ENCODE measurements at regions not wholly inside any gene's neighbourhood (a gene's known extent, or its start where the extent isn't known, plus 50 kb on each side); places are given as distances from the start of the nearest gene placed in this dataset.

DNA sequence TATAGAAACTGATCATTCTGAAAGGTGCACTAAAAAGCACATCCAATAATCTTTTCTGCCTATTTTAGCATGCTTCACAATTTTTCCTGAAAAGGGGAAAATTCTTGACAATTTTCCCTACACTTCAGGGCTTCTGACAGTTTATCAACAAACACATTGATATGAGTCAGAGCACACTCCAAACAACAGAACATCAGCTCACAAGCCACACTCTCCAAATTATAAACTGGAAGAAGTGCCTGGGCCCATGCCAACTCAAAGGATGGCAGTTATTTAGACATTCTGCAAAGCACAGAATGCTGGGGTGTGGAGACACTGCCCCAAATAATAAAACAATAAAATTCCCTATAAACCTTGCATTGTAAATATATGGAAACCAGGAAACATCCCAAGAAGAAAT is 90.8 kb downstream of the ELAPOR2 start:
- TF ChIP-seq, protein P1, sequence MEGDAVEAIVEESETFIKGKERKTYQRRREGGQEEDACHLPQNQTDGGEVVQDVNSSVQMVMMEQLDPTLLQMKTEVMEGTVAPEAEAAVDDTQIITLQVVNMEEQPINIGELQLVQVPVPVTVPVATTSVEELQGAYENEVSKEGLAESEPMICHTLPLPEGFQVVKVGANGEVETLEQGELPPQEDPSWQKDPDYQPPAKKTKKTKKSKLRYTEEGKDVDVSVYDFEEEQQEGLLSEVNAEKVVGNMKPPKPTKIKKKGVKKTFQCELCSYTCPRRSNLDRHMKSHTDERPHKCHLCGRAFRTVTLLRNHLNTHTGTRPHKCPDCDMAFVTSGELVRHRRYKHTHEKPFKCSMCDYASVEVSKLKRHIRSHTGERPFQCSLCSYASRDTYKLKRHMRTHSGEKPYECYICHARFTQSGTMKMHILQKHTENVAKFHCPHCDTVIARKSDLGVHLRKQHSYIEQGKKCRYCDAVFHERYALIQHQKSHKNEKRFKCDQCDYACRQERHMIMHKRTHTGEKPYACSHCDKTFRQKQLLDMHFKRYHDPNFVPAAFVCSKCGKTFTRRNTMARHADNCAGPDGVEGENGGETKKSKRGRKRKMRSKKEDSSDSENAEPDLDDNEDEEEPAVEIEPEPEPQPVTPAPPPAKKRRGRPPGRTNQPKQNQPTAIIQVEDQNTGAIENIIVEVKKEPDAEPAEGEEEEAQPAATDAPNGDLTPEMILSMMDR (IDR thresholded peaks at IDR 0.05): no peak
- no peak for TF ChIP-seq POLR2AphosphoS5 (IDR thresholded peaks at IDR 0.05; ENCODE audit: low read depth, low read length)
- TF ChIP-seq, protein P2, sequence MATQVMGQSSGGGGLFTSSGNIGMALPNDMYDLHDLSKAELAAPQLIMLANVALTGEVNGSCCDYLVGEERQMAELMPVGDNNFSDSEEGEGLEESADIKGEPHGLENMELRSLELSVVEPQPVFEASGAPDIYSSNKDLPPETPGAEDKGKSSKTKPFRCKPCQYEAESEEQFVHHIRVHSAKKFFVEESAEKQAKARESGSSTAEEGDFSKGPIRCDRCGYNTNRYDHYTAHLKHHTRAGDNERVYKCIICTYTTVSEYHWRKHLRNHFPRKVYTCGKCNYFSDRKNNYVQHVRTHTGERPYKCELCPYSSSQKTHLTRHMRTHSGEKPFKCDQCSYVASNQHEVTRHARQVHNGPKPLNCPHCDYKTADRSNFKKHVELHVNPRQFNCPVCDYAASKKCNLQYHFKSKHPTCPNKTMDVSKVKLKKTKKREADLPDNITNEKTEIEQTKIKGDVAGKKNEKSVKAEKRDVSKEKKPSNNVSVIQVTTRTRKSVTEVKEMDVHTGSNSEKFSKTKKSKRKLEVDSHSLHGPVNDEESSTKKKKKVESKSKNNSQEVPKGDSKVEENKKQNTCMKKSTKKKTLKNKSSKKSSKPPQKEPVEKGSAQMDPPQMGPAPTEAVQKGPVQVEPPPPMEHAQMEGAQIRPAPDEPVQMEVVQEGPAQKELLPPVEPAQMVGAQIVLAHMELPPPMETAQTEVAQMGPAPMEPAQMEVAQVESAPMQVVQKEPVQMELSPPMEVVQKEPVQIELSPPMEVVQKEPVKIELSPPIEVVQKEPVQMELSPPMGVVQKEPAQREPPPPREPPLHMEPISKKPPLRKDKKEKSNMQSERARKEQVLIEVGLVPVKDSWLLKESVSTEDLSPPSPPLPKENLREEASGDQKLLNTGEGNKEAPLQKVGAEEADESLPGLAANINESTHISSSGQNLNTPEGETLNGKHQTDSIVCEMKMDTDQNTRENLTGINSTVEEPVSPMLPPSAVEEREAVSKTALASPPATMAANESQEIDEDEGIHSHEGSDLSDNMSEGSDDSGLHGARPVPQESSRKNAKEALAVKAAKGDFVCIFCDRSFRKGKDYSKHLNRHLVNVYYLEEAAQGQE (IDR thresholded peaks at IDR 0.05; ENCODE audit: insufficient read depth in 1 of 2, low read depth in 2 of 2, low read length in 1 of 2): no peak
- no peak for TF ChIP-seq TCF7L2 (IDR thresholded peaks at IDR 0.05; ENCODE audit: low read depth, low read length)
- TF ChIP-seq SIN3A (IDR thresholded peaks at IDR 0.05; ENCODE audit: borderline replicate concordance, insufficient read depth, low read depth, low read length): no peak

Measured in Panc1 (cell line).